ENCODE measurements at regions not wholly inside any gene's neighbourhood (a gene's known extent, or its start where the extent isn't known, plus 50 kb on each side); places are given as distances from the start of the nearest gene placed in this dataset.

GRCh38 chr19:30608471-30608870 is 236.3 kb downstream of the ZNF536 start:
- Histone ChIP-seq H2BK20ac (ENCODE audit: low read length) (no peak overlapping the region), H3K27me3 (replicated peaks in 1 of 4; ENCODE audit: control insufficient read depth in 3 of 4, extremely low read depth in 1 of 4, insufficient read depth in 3 of 4, low read length in 3 of 4) (no peaks in the 10 kb centered on the region), H3K23ac (ENCODE audit: insufficient read length) (no peak overlapping the region), H2BK12ac (ENCODE audit: low read depth, low read length) (no peak overlapping the region), H3K18ac (ENCODE audit: extremely low read depth, low read length) (no peak overlapping the region), H3K79me2 (ENCODE audit: control insufficient read depth in 1 of 2, insufficient read depth in 2 of 2, low read length in 2 of 2) (no peaks in the 10 kb centered on the region), H4K8ac (ENCODE audit: extremely low read depth, insufficient read depth, low read length) (no peak overlapping the region), H2BK120ac (replicated peaks; ENCODE audit: low read depth, low read length) (no peak overlapping the region), H3K4me2 (ENCODE audit: insufficient read depth in 1 of 2, low read depth in 2 of 2, low read length in 2 of 2) (no peak overlapping the region), H4K91ac (replicated peaks; ENCODE audit: insufficient read length, low read length) (no peak overlapping the region), H3K14ac (ENCODE audit: insufficient read length) (no peak overlapping the region), H3K56ac (replicated peaks; ENCODE audit: insufficient read length, low read depth, low read length) (no peak overlapping the region), H3K4me3 (ENCODE audit: extremely low read depth in 1 of 4, insufficient read depth in 2 of 4, low read depth in 3 of 4, low read length in 4 of 4) (no peak overlapping the region), H3K4me1 (replicated peaks in 1 of 4; ENCODE audit: control insufficient read depth in 3 of 4, insufficient read depth in 4 of 4, low read length in 3 of 4) (no peaks in the 10 kb centered on the region), H3K36me3 (ENCODE audit: control insufficient read depth in 2 of 4, insufficient read depth in 4 of 4, low read length in 3 of 4) (no peaks in the 10 kb centered on the region), H2BK15ac (ENCODE audit: low read length) (no peak overlapping the region), H2BK5ac (ENCODE audit: low read depth, low read length) (no peak overlapping the region), H3K4ac (replicated peaks; ENCODE audit: insufficient read length, low read depth, low read length) (no peak overlapping the region), H2AFZ (ENCODE audit: low read length) (no peak overlapping the region), H4K20me1 (replicated peaks in 1 of 2; ENCODE audit: control insufficient read depth in 1 of 2, insufficient read depth in 2 of 2, low read length in 2 of 2) (no peaks in the 10 kb centered on the region), H3K79me1 (ENCODE audit: low read depth, low read length) (no peaks in the 10 kb centered on the region), H3K27ac (ENCODE audit: low read depth, low read length) (no peak overlapping the region), H2AK5ac (ENCODE audit: low read depth, low read length) (no peak overlapping the region), H3K9me3 (ENCODE audit: insufficient read depth in 2 of 2, low read depth in 1 of 2, low read length in 1 of 2) (no peaks in the 10 kb centered on the region), H3K9ac (replicated peaks in 1 of 4; ENCODE audit: extremely low read depth in 1 of 4, low read depth in 3 of 4, low read length in 3 of 4) (no peak overlapping the region), H4K5ac (ENCODE audit: insufficient read length, low read depth, low read length) (no peak overlapping the region), H3K23me2 (ENCODE audit: low read depth, low read length) (peaks cover 5% of the 10 kb centered on the region; the same call in 1 of the 2 replicates)
- CTCF ChIA-PET (ENCODE audit: partially characterized antibody): interaction anchor here (1.2 kb wide), 1 partner anchor 110 kb away, joined by 3 read pairs; no protein-coding TSS in a partner anchor
- no peak for DNase-seq (ENCODE audit: low read depth in 1 of 2, low spot score in 2 of 2)
- WGBS, 2 experiments (ENCODE audit: extremely low coverage in 1 of 2, insufficient coverage in 1 of 2, insufficient read length in 1 of 2, insufficient replicate concordance in 2 of 2, low coverage in 1 of 2, low lambda C conversion rate in 2 of 2, missing lambda C conversion rate in 1 of 2): 83% methylated on average over 1 of the region's 1 CpG; no CpG with 5 or more reads in 1 of the 2 experiments
- POLR2A ChIA-PET (ENCODE audit: partially characterized antibody): no interaction called here
- FAIRE-seq: no peak
- TF ChIP-seq CBX5 (IDR thresholded peaks at IDR 0.05; ENCODE audit: low read depth, low read length) (no peak), SIX5 (IDR thresholded peaks at IDR 0.05; ENCODE audit: low read depth, low read length) (no peak), RFX5 (IDR thresholded peaks at IDR 0.05; ENCODE audit: borderline replicate concordance, low read depth, low read length) (no peak), KDM5A (IDR thresholded peaks at IDR 0.05; ENCODE audit: low read length) (no peak), JUND (IDR thresholded peaks at IDR 0.05; ENCODE audit: low read length) (no peak), SAP30 (IDR thresholded peaks at IDR 0.05; ENCODE audit: insufficient read depth, insufficient replicate concordance, low read length) (no peak), TCF12 (IDR thresholded peaks at IDR 0.05; ENCODE audit: low read depth, low read length) (no peak), EGR1 (IDR thresholded peaks at IDR 0.05; ENCODE audit: borderline replicate concordance, low read depth, low read length) (no peak), ATF3 (IDR thresholded peaks at IDR 0.05; ENCODE audit: insufficient read depth, low read depth, low read length) (no peak), TEAD4 (IDR thresholded peaks at IDR 0.05; ENCODE audit: low read depth, low read length) (no peak), CBX8 (IDR thresholded peaks at IDR 0.05; ENCODE audit: borderline replicate concordance, low read depth, low read length) (no peak), E2F6 (IDR thresholded peaks at IDR 0.05) (no peak), TAF1 (IDR thresholded peaks at IDR 0.05; ENCODE audit: low read depth, low read length) (no peak)
